ENCODE measurements at regions not wholly inside any gene's neighbourhood (a gene's known extent, or its start where the extent isn't known, plus 50 kb on each side); places are given as distances from the start of the nearest gene placed in this dataset.

DNA sequence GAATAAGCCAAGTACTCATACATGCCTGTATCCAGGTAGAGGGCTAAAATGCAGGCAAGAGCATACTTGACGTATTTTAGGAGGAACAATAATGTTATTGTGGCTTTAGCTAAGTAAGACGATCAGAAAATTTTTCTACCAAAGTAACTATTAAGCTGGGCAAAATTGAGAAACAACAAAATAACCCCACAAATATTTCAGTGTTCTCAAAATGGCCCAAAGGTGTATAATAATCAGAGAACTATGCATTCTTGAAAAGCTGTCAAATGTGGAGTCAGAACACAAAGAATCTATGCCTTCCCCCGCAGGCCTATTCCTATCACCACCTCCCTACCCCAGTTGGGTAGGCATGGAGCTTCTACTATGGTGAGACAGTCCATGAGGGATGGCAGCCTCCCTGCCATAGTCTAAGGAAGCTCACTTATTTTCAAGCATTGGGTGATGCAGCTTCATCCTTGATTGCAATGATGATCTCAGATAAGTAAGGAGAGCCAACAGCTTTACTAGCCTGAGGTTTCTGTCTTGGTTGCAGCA is 1132.5 kb upstream of the SPRY2 start:
- ChIA-PET RAD21 (ENCODE audit: unreplicated experiment) (interaction anchor here (1.0 to 1.1 kb wide), 2 partner anchors 16 to 302 kb away, joined by 3 to 4 read pairs; no protein-coding TSS in a partner anchor), SMC1A (ENCODE audit: uncharacterized antibody, unreplicated experiment) (interaction anchor here (1.2 to 1.4 kb wide), 2 partner anchors 14 to 295 kb away, joined by 3 to 6 read pairs; no protein-coding TSS in a partner anchor), POLR2A (no interaction called here), CTCF (interaction anchor here (1.0 to 1.8 kb wide), 2 partner anchors 14 to 303 kb away, joined by 9 to 10 read pairs; no protein-coding TSS in a partner anchor)
- no peak overlapping the region for H3K27ac ChIP-seq (ENCODE audit: control insufficient read depth, insufficient read depth)
- no peaks in the 10 kb centered on the region for H3K27me3 ChIP-seq (replicated peaks in 1 of 2; ENCODE audit: control insufficient read depth in 2 of 2, insufficient read depth in 2 of 2, low read length in 1 of 2)
- no peak for ATAC-seq
- H3K4me2 ChIP-seq (ENCODE audit: control insufficient read depth, insufficient read depth): no peak overlapping the region
- in situ Hi-C loops (cut with MboI): no loop called here
- DNase-seq (ENCODE audit: low read depth, low spot score): no peak
- H3K36me3 ChIP-seq (ENCODE audit: control insufficient read depth in 2 of 2, insufficient read depth in 2 of 2, low read length in 1 of 2): no peaks in the 10 kb centered on the region
- no peak for FAIRE-seq
- H3K79me2 ChIP-seq (ENCODE audit: control insufficient read depth, insufficient read depth, low read length): no peaks in the 10 kb centered on the region
- no peaks in the 10 kb centered on the region for H3K9me3 ChIP-seq (replicated peaks; ENCODE audit: control insufficient read depth, insufficient read depth, low read length)
- H3K9ac ChIP-seq (ENCODE audit: control insufficient read depth, insufficient read depth, low read length): no peak overlapping the region
- 7% methylated on average over 3 of the region's 3 CpGs for WGBS (ENCODE audit: insufficient coverage, insufficient replicate concordance, low lambda C conversion rate, missing lambda C conversion rate)
- no TSS peak for BruUV-seq (replicated peaks)
- no peak for TF ChIP-seq KLF5 (IDR thresholded peaks at IDR 0.05; ENCODE audit: partially characterized antibody)
- no peak for TF ChIP-seq RAD21 (IDR thresholded peaks at IDR 0.05; ENCODE audit: insufficient read depth, low read depth, low read length)
- TF ChIP-seq, protein P1, sequence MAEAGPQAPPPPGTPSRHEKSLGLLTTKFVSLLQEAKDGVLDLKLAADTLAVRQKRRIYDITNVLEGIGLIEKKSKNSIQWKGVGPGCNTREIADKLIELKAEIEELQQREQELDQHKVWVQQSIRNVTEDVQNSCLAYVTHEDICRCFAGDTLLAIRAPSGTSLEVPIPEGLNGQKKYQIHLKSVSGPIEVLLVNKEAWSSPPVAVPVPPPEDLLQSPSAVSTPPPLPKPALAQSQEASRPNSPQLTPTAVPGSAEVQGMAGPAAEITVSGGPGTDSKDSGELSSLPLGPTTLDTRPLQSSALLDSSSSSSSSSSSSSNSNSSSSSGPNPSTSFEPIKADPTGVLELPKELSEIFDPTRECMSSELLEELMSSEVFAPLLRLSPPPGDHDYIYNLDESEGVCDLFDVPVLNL (IDR thresholded peaks at IDR 0.05; ENCODE audit: low read depth, low read length): no peak
- no peak for TF ChIP-seq BCL11A (IDR thresholded peaks at IDR 0.05; ENCODE audit: low read depth, low read length)
- TF ChIP-seq CBX3 (IDR thresholded peaks at IDR 0.05; ENCODE audit: borderline replicate concordance, low read depth): no peak
- no peak for TF ChIP-seq EGR1 (IDR thresholded peaks at IDR 0.05; ENCODE audit: borderline replicate concordance in 1 of 2, low read depth in 2 of 2, low read length in 2 of 2)
- no peak for TF ChIP-seq REST (IDR thresholded peaks at IDR 0.05; ENCODE audit: low read depth, low read length)
- no peak for TF ChIP-seq NFIC (IDR thresholded peaks at IDR 0.05; ENCODE audit: low read depth, low read length)
- no peak for TF ChIP-seq E2F8 (IDR thresholded peaks at IDR 0.05; ENCODE audit: low read depth, partially characterized antibody)
- TF ChIP-seq MEF2A (IDR thresholded peaks at IDR 0.05; ENCODE audit: insufficient read depth, low read depth, low read length): no peak
- no peak for TF ChIP-seq CHD1 (IDR thresholded peaks at IDR 0.05; ENCODE audit: low read depth, low read length)
- no peak overlapping the region for H2AFZ ChIP-seq (ENCODE audit: control insufficient read depth, low read depth, low read length)
- no peak overlapping the region for H3K4me3 ChIP-seq
- intact Hi-C loops (cut with micrococcal nuclease; ENCODE audit: unreplicated experiment): no loop called here
- no peaks in the 10 kb centered on the region for H4K20me1 ChIP-seq (ENCODE audit: control insufficient read depth, insufficient read depth)
- no peaks in the 10 kb centered on the region for H3K4me1 ChIP-seq (ENCODE audit: control insufficient read depth, insufficient read depth, low read length)

All from GM12878 (cell line).